HCT116 (cell line): ENCODE measurements at regions not wholly inside any gene's neighbourhood (a gene's known extent, or its start where the extent isn't known, plus 50 kb on each side); places are given as distances from the start of the nearest gene placed in this dataset.

Experiments
- ATAC-seq: fragments of 200-7000 bp; cut with Tn5 transposase; 2 replicates; pipeline ENCODE4 v1.9.1; 2020; ENCODE audit warnings: mild to moderate bottlenecking, moderate library complexity
- BruUV-seq: library from RNA; stranded (reverse); fragments of 400-500 nt; replicated peaks from 2 replicates; lab custom pipeline; 2021; lab: Mats Ljungman, UMichigan
- CTCF ChIA-PET: fragments of 300-600 bp; sonication (Branson Sonifier 250); formaldehyde crosslinking; loops from one replicate; lab custom pipeline; 2021; ENCODE audit warnings: antibody characterized with exemption; lab: Charles Lee
- POLR2A ChIA-PET: fragments of 300-600, 350-600 bp; sonication (Branson Sonifier 250); formaldehyde crosslinking; loops from one replicate; lab custom pipeline; 2021; ENCODE audit warnings: antibody characterized with exemption; lab: Charles Lee
- RAD21 ChIA-PET, 2 experiments: fragments of 300-600 bp; sonication (Branson Sonifier 250); formaldehyde crosslinking; loops; one replicate each; lab custom pipeline; 2023; ENCODE audit warnings: low total read pairs in 2 of 2; ENCODE audit not compliant: uncharacterized antibody in 2 of 2, unreplicated experiment in 2 of 2, low non-redundant PET in 1 of 2; lab: Charles Lee
- DNase-seq: peaks from one replicate; pipeline ENCODE4 v3.0.0-alpha.2; 2010; ENCODE audit warnings: low read depth, low spot score
- H2AFZ ChIP-seq: fragments of 200-600 bp; shearing (Covaris generic), sonication (generic); 2 replicates; pipeline ENCODE4 v1.6.1; 2017; ENCODE audit warnings: low read depth, mixed run types, mixed read lengths, antibody characterized with exemption, low read length; ENCODE audit not compliant: poor library complexity, severe bottlenecking
- H3K27ac ChIP-seq: 2 replicates; pipeline ENCODE4 v1.5.1; 2012; ENCODE audit warnings: low read depth, low read length
- H3K27me3 ChIP-seq: fragments of 200-600 bp; sonication (generic); 2 replicates; pipeline ENCODE4 v1.6.1; 2016; ENCODE audit warnings: mixed run types, low read length, mixed read lengths; ENCODE audit not compliant: insufficient read depth
- H3K36me3 ChIP-seq, 2 experiments: fragments of 200-500 bp in 1 of 2; fragments of 200-600 bp in 1 of 2; sonication (Bioruptor generic) in 1 of 2; sonication (generic) in 1 of 2; 2 replicates each; pipeline versions ENCODE4 v1.5.1 to v1.6.1; 2014 to 2016; ENCODE audit warnings: low read length in 2 of 2, inconsistent platforms in 1 of 2, mixed read lengths in 1 of 2, mixed run types in 1 of 2; ENCODE audit not compliant: insufficient read depth in 2 of 2, control insufficient read depth in 1 of 2
- H3K4me1 ChIP-seq, 2 experiments: fragments of 200-600 bp in 1 of 2; sonication (generic) in 1 of 2; 2 replicates each; pipeline versions ENCODE4 v1.5.1 to v1.6.1; 2012 to 2017; ENCODE audit warnings: low read length in 2 of 2, inconsistent platforms in 1 of 2, mild to moderate bottlenecking in 1 of 2, mixed read lengths in 1 of 2, mixed run types in 1 of 2, moderate library complexity in 1 of 2; ENCODE audit not compliant: insufficient read depth in 2 of 2, control insufficient read depth in 1 of 2
- H3K4me2 ChIP-seq: fragments of 200-600 bp; sonication (generic); 2 replicates; pipeline ENCODE4 v1.6.1; 2017; ENCODE audit warnings: mixed run types, low read length, mixed read lengths
- H3K4me3 ChIP-seq, 2 experiments: fragments of 200-600 bp in 1 of 2; sonication (generic) in 1 of 2; replicated peaks in 1 of 2; 2 replicates each; pipeline ENCODE4 v1.5.1; 2011 to 2016; ENCODE audit warnings: low read length in 2 of 2, control low read depth in 1 of 2, low read depth in 1 of 2, mild to moderate bottlenecking in 1 of 2, mixed read lengths in 1 of 2, mixed run types in 1 of 2
- H3K79me2 ChIP-seq: fragments of 200-600 bp; sonication (generic); 2 replicates; pipeline ENCODE4 v1.6.1; 2017; ENCODE audit warnings: mild to moderate bottlenecking, mixed run types, low read length, moderate library complexity, mixed read lengths; ENCODE audit not compliant: insufficient read depth
- H3K9ac ChIP-seq: fragments of 200-600 bp; sonication (generic); 2 replicates; pipeline ENCODE4 v1.6.1; 2016; ENCODE audit warnings: low read length, mixed read lengths
- H3K9me2 ChIP-seq: fragments of 200-600 bp; sonication (generic), shearing (Covaris generic); 2 replicates; pipeline ENCODE4 v1.6.1; 2017; ENCODE audit warnings: mixed run types, mild to moderate bottlenecking, moderate library complexity; ENCODE audit not compliant: insufficient read depth
- H3K9me3 ChIP-seq, 2 experiments: fragments of 200-500 bp in 1 of 2; fragments of 200-600 bp in 1 of 2; sonication (Bioruptor generic) in 1 of 2; sonication (generic) in 1 of 2; 2 replicates each; pipeline ENCODE4 v1.6.1; 2014 to 2017; ENCODE audit warnings: low read length in 2 of 2, mixed read lengths in 2 of 2, inconsistent platforms in 1 of 2, low read depth in 1 of 2, mild to moderate bottlenecking in 1 of 2, mixed run types in 1 of 2, moderate library complexity in 1 of 2; ENCODE audit not compliant: control insufficient read depth in 1 of 2, insufficient read depth in 1 of 2
- H4K20me1 ChIP-seq: fragments of 200-600 bp; sonication (generic), shearing (Covaris generic); 2 replicates; pipeline ENCODE4 v1.6.1; 2017; ENCODE audit warnings: mixed run types, mild to moderate bottlenecking, moderate library complexity; ENCODE audit not compliant: insufficient read depth
- CBX3 ChIP-seq: IDR thresholded peaks from 2 replicates; pipeline ENCODE4 v1.6.1; 2012; ENCODE audit warnings: low read depth
- CEBPB ChIP-seq: IDR thresholded peaks from 2 replicates; pipeline ENCODE4 v1.6.1; 2012; ENCODE audit warnings: low read depth
- ELF1 ChIP-seq: IDR thresholded peaks from 2 replicates; pipeline ENCODE4 v1.6.1; 2012; ENCODE audit warnings: low read depth, borderline replicate concordance
- EZH2 ChIP-seq: fragments of 200-600 bp; sonication (generic); IDR thresholded peaks from 2 replicates; pipeline ENCODE4 v1.6.1; 2017; ENCODE audit warnings: antibody characterized with exemption, mixed run types
- EZH2phosphoT487 ChIP-seq: fragments of 200-600 bp; IDR thresholded peaks from 2 replicates; pipeline ENCODE4 v1.6.1; 2018; ENCODE audit warnings: antibody characterized with exemption, borderline replicate concordance
- FOSL1 ChIP-seq: IDR thresholded peaks from 2 replicates; pipeline ENCODE4 v1.6.1; 2012; ENCODE audit warnings: low read depth
- JUND ChIP-seq: IDR thresholded peaks from 2 replicates; pipeline ENCODE4 v1.6.1; 2012
- POLR2A ChIP-seq: IDR thresholded peaks from 2 replicates; pipeline ENCODE4 v1.7.0; 2011; ENCODE audit warnings: borderline replicate concordance; ENCODE audit not compliant: insufficient read depth, insufficient read length; ENCODE audit errors: extremely low read depth
- RAD21 ChIP-seq: IDR thresholded peaks from 2 replicates; pipeline ENCODE4 v1.6.1; 2012; ENCODE audit warnings: low read depth, mild to moderate bottlenecking
- SIN3A ChIP-seq: IDR thresholded peaks from 2 replicates; pipeline ENCODE4 v1.6.1; 2012; ENCODE audit warnings: low read depth
- SRF ChIP-seq: IDR thresholded peaks from 2 replicates; pipeline ENCODE4 v1.6.1; 2012; ENCODE audit warnings: low read depth
- ZBTB33 ChIP-seq: IDR thresholded peaks from 2 replicates; pipeline ENCODE4 v1.6.1; 2011; ENCODE audit warnings: mild to moderate bottlenecking, low read length, moderate library complexity; ENCODE audit not compliant: insufficient replicate concordance; ENCODE audit errors: extremely low read depth
- ZFX ChIP-seq: fragments of 450-650 bp; IDR thresholded peaks from 2 replicates; pipeline ENCODE4 v1.6.1; 2017
- ZNF274 ChIP-seq: fragments of 200-500 bp; sonication (Bioruptor generic); IDR thresholded peaks from 2 replicates; pipeline ENCODE4 v1.6.1; 2014; ENCODE audit warnings: mild to moderate bottlenecking, low read depth, low read length, inconsistent platforms
- intact Hi-C: fragments of 100-400 bp; cut with micrococcal nuclease; formaldehyde crosslinking; loops from 2 replicates; pipeline ENCODE4 v1.10.0; 2022
- TF ChIP-seq, protein P1 (sequence below), 3 experiments: fragments of 200-600 bp in 1 of 3; sonication (generic) in 1 of 3; IDR thresholded peaks in 2 of 3; conservative IDR thresholded peaks in 1 of 3; 2 replicates each; pipeline ENCODE4 v1.5.1; 2012 to 2017; ENCODE audit warnings: low read depth in 2 of 3, low read length in 2 of 3, antibody characterized with exemption in 1 of 3, borderline replicate concordance in 1 of 3, control low read depth in 1 of 3, mild to moderate bottlenecking in 1 of 3, mixed read lengths in 1 of 3, mixed run types in 1 of 3, moderate library complexity in 1 of 3; ENCODE audit not compliant: insufficient read depth in 1 of 3

DNA sequence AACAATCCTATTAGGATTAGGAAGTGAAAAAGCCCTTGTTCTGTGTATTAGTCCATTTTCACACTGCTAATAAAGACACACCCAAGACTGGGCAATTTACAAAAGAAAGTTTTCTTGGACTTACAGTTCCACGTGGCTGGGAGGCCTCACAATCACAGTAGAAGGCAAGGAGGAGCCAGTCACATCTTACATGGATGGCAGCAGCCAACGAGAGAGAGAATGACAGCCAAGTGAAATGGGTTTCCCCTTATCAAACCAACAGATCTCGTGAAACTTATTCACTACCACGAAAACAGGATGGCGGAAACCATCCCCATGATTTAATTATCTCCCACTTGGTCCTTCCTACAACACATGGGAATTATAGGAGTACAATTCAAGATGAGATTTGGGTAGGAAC lies 248.2 kb upstream of the KCNMB2 start:
- intact Hi-C loops, result no loop called here
- BruUV-seq, result no TSS peak
- Histone ChIP-seq H3K4me3 (no peak overlapping the region), H3K4me1 (no peaks in the 10 kb centered on the region), H3K27ac (no peak overlapping the region), H3K9me2 (no peaks in the 10 kb centered on the region), H4K20me1 (no peaks in the 10 kb centered on the region), H3K9me3 (no peaks in the 10 kb centered on the region), H3K4me2 (no peak overlapping the region), H2AFZ (no peak overlapping the region), H3K27me3 (no peaks in the 10 kb centered on the region), H3K36me3 (no peaks in the 10 kb centered on the region), H3K9ac (no peak overlapping the region), H3K79me2 (no peaks in the 10 kb centered on the region)
- no peak for TF ChIP-seq SIN3A
- no peak for TF ChIP-seq EZH2
- no peak for TF ChIP-seq RAD21
- TF ChIP-seq POLR2A, result no peak
- no peak for TF ChIP-seq SRF
- no peak for TF ChIP-seq ELF1
- no peak for TF ChIP-seq ZNF274
- TF ChIP-seq CEBPB, result no peak
- TF ChIP-seq ZFX, result no peak
- POLR2A ChIA-PET, result no interaction called here
- CTCF ChIA-PET, result no interaction called here
- no peak for ATAC-seq
- DNase-seq, result no peak
- RAD21 ChIA-PET, result no interaction called here

DNA sequence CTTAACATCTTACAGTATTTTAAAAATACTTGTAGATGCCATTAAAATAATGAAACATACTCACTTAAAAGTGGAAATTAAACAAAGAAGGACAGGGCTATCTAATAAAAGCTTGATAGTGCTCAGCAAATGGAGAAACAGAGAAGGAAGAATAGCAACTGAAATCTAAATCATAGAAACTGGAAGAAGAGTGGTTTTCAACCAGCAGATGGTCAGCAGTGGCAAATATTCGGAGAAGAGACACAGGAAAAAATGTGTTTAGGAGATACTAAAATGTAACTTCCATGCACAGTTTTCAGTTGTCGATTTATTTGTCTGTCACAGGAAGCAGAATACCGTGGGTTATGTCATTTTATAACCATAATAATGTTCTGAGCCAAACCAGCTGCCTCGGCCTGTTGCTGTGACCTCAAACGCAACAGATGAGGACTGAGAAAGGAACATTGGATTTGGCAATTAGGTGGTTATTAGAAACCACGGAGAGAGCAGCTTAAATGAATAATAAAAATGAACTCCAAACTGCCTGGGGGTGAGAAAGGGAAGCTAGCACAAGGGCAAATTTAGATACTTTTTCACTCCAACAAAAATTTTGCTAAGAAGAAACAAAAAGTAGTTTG lies 246.6 kb upstream of the KCNMB2 start:
- ChIA-PET CTCF (no interaction called here), POLR2A (no interaction called here), RAD21 (no interaction called here)
- Histone ChIP-seq H3K27ac (no peak overlapping the region), H3K9ac (no peak overlapping the region), H3K9me2 (no peaks in the 10 kb centered on the region), H3K9me3 (no peaks in the 10 kb centered on the region), H2AFZ (no peak overlapping the region), H3K4me1 (no peaks in the 10 kb centered on the region), H3K4me2 (no peak overlapping the region), H3K27me3 (no peaks in the 10 kb centered on the region), H3K36me3 (no peaks in the 10 kb centered on the region), H4K20me1 (no peaks in the 10 kb centered on the region), H3K79me2 (no peaks in the 10 kb centered on the region), H3K4me3 (no peak overlapping the region)
- no peak for DNase-seq
- BruUV-seq, result no TSS peak
- intact Hi-C loops, result no loop called here
- ATAC-seq, result no peak
- TF ChIP-seq EZH2 (no peak), ZNF274 (no peak), RAD21 (no peak), ZBTB33 (no peak), ZFX (no peak), FOSL1 (no peak), JUND (no peak), EZH2phosphoT487 (no peak), CBX3 (no peak)
- TF ChIP-seq, protein P1, sequence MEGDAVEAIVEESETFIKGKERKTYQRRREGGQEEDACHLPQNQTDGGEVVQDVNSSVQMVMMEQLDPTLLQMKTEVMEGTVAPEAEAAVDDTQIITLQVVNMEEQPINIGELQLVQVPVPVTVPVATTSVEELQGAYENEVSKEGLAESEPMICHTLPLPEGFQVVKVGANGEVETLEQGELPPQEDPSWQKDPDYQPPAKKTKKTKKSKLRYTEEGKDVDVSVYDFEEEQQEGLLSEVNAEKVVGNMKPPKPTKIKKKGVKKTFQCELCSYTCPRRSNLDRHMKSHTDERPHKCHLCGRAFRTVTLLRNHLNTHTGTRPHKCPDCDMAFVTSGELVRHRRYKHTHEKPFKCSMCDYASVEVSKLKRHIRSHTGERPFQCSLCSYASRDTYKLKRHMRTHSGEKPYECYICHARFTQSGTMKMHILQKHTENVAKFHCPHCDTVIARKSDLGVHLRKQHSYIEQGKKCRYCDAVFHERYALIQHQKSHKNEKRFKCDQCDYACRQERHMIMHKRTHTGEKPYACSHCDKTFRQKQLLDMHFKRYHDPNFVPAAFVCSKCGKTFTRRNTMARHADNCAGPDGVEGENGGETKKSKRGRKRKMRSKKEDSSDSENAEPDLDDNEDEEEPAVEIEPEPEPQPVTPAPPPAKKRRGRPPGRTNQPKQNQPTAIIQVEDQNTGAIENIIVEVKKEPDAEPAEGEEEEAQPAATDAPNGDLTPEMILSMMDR (IDR thresholded peaks at IDR 0.05 in 2 of 3, conservative IDR thresholded peaks at IDR 0.05 in 1 of 3; ENCODE audit: borderline replicate concordance in 1 of 3, insufficient read depth in 1 of 3, low read depth in 2 of 3, low read length in 2 of 3), result no peak
